GM12878 (cell line): ENCODE measurements at regions not wholly inside any gene's neighbourhood (a gene's known extent, or its start where the extent isn't known, plus 50 kb on each side); places are given as distances from the start of the nearest gene placed in this dataset.

Source experiments
- CTCF ChIP-seq, 3 experiments: IDR thresholded peaks in 2 of 3; conservative IDR thresholded peaks in 1 of 3; 2 replicates each; pipeline ENCODE4 v1.5.1; 2011; ENCODE audit warnings: low read depth in 3 of 3, low read length in 3 of 3, mild to moderate bottlenecking in 3 of 3, control low read depth in 2 of 3, moderate library complexity in 2 of 3, inconsistent platforms in 1 of 3, mixed read lengths in 1 of 3; ENCODE audit not compliant: control insufficient read depth in 2 of 3, insufficient read depth in 1 of 3; ENCODE audit errors: extremely low read depth in 1 of 3
- IRF3 ChIP-seq: fragments of 450-650 bp; IDR thresholded peaks from 2 replicates; pipeline ENCODE4 v1.6.1; 2014; ENCODE audit warnings: mild to moderate bottlenecking
- USF2 ChIP-seq: IDR thresholded peaks from 2 replicates; pipeline ENCODE4 v1.6.1; 2011; ENCODE audit warnings: low read depth, low read length, improper control_type of control experiment, borderline replicate concordance

GRCh38 chr5:17995997-17996396, 361.7 kb downstream of the TAF11L14 start:
- TF ChIP-seq CTCF (IDR thresholded peaks at IDR 0.05 in 2 of 3, conservative IDR thresholded peaks at IDR 0.05 in 1 of 3; ENCODE audit: control insufficient read depth in 2 of 3, extremely low read depth in 1 of 3, insufficient read depth in 1 of 3, low read depth in 3 of 3, low read length in 3 of 3) (no peak), IRF3 (no peak), USF2 (no peak)
